NCI-H524 (cell line): ENCODE measurements at regions not wholly inside any gene's neighbourhood (a gene's known extent, or its start where the extent isn't known, plus 50 kb on each side); places are given as distances from the start of the nearest gene placed in this dataset.
"Not testable (repeated sequence)": the region's sequence is repeated elsewhere in the genome, so short reads cannot be mapped to it uniquely, and the experiment has no call there.

Experiments used
- DNase-seq, 2 experiments: peaks; one replicate each; lab custom pipeline; 2025; lab: John Stamatoyannopoulos, UW

GRCh38 chr3:84679211-84679610, 279.6 kb upstream of the CADM2 start:
- DNase-seq: no peak

GRCh38 chr3:84680700-84681099, 278.1 kb upstream of the CADM2 start:
- no peak for DNase-seq

- DNase-seq: no peak
Measured at GRCh38 chr3:84683493-84683892, 275.3 kb upstream of the CADM2 start.

- DNase-seq: no peak
Measured at GRCh38 chr3:84685467-84685866, 273.3 kb upstream of the CADM2 start.

GRCh38 chr3:84692261-84692660, 266.5 kb upstream of the CADM2 start:
- DNase-seq: no peak

GRCh38 chr3:84710288-84710687, 248.5 kb upstream of the CADM2 start:
- DNase-seq: not testable (repeated sequence)

- DNase-seq: peak; percentile 28 to 82
Measured at GRCh38 chr3:84717894-84718293, 240.9 kb upstream of the CADM2 start.

GRCh38 chr3:84724877-84725276, 233.9 kb upstream of the CADM2 start:
- DNase-seq: no peak

- DNase-seq: no peak
Measured at GRCh38 chr3:84727616-84728015, 231.2 kb upstream of the CADM2 start.

- not testable (repeated sequence) for DNase-seq
Measured at GRCh38 chr3:84734731-84735130, 224.1 kb upstream of the CADM2 start.

- DNase-seq: peak; percentile 30 to 77
Measured at GRCh38 chr3:84738086-84738485, 220.7 kb upstream of the CADM2 start.

- DNase-seq: no peak
Measured at GRCh38 chr3:84742915-84743425, 215.8 kb upstream of the CADM2 start.

GRCh38 chr3:84744130-84744529, 214.7 kb upstream of the CADM2 start:
- no peak for DNase-seq

GRCh38 chr3:84755860-84756259, 202.9 kb upstream of the CADM2 start:
- no peak for DNase-seq

- no peak for DNase-seq
Measured at GRCh38 chr3:84759361-84759760, 199.4 kb upstream of the CADM2 start.

- peak; percentile 2 to 48 for DNase-seq
Measured at GRCh38 chr3:84772841-84773240, 185.9 kb upstream of the CADM2 start.

- peak; percentile 14 to 67 for DNase-seq
Measured at GRCh38 chr3:84783281-84783680, 175.5 kb upstream of the CADM2 start.

- DNase-seq: no peak
Measured at GRCh38 chr3:84789961-84790360, 168.8 kb upstream of the CADM2 start.

- no peak for DNase-seq
Measured at GRCh38 chr3:84806958-84807357, 151.8 kb upstream of the CADM2 start.

GRCh38 chr3:84820126-84820525, 138.7 kb upstream of the CADM2 start:
- DNase-seq: no peak

GRCh38 chr3:84820906-84821305, 137.9 kb upstream of the CADM2 start:
- DNase-seq: no peak

GRCh38 chr3:84825817-84826216, 133.0 kb upstream of the CADM2 start:
- no peak for DNase-seq

GRCh38 chr3:84830476-84830875, 128.3 kb upstream of the CADM2 start:
- DNase-seq: no peak

GRCh38 chr3:84835366-84835765, 123.4 kb upstream of the CADM2 start:
- DNase-seq: no peak

- peak; percentile 41 to 87 for DNase-seq
Measured at GRCh38 chr3:84836961-84837360, 121.8 kb upstream of the CADM2 start.
